ENCODE measurements at regions not wholly inside any gene's neighbourhood (a gene's known extent, or its start where the extent isn't known, plus 50 kb on each side); places are given as distances from the start of the nearest gene placed in this dataset.

- no peaks in the 10 kb centered on the region for H3K27me3 ChIP-seq
- no peaks in the 10 kb centered on the region for H3K9me3 ChIP-seq
- DNase-seq (no peak), ATAC-seq (no peak)
- no peaks in the 10 kb centered on the region for H3K36me3 ChIP-seq (replicated peaks in 1 of 2; ENCODE audit: insufficient read depth in 1 of 2, low read depth in 2 of 2)
- no peak overlapping the region for H3K27ac ChIP-seq
- no peak overlapping the region for H3K4me3 ChIP-seq
- 46 to 51% methylated on average over 5 of the region's 5 CpGs for WGBS, 2 donors
- intact Hi-C loops (cut with DNase I) = no loop called here
- TF ChIP-seq POLR2A (IDR thresholded peaks at IDR 0.05) (no peak), CTCF (IDR thresholded peaks at IDR 0.05) (no peak)
- H3K4me1 ChIP-seq = no peaks in the 10 kb centered on the region
Measured at GRCh38 chr7:94060752-94061151, 56.6 kb upstream of the BET1 start.

GRCh38 chr7:94061326-94061725 is 57.2 kb upstream of the BET1 start:
- Histone ChIP-seq H3K9me3 (no peaks in the 10 kb centered on the region), H3K27me3 (no peaks in the 10 kb centered on the region), H3K36me3 (replicated peaks in 1 of 2; ENCODE audit: insufficient read depth in 1 of 2, low read depth in 2 of 2) (no peaks in the 10 kb centered on the region), H3K4me3 (no peak overlapping the region), H3K27ac (no peak overlapping the region), H3K4me1 (no peaks in the 10 kb centered on the region)
- 55 to 56% methylated on average over 3 of the region's 3 CpGs for WGBS, 2 donors
- no peak for DNase-seq
- TF ChIP-seq CTCF (IDR thresholded peaks at IDR 0.05) (no peak), POLR2A (IDR thresholded peaks at IDR 0.05) (no peak)
- intact Hi-C loops (cut with DNase I) = no loop called here
- ATAC-seq = no peak

GRCh38 chr7:94062372-94062771 is 58.2 kb upstream of the BET1 start:
- Histone ChIP-seq H3K4me1 (no peaks in the 10 kb centered on the region), H3K9me3 (no peaks in the 10 kb centered on the region), H3K36me3 (replicated peaks in 1 of 2; ENCODE audit: insufficient read depth in 1 of 2, low read depth in 2 of 2) (no peaks in the 10 kb centered on the region), H3K27ac (no peak overlapping the region), H3K4me3 (no peak overlapping the region), H3K27me3 (no peaks in the 10 kb centered on the region)
- no peak for DNase-seq
- TF ChIP-seq CTCF (IDR thresholded peaks at IDR 0.05) (no peak), POLR2A (IDR thresholded peaks at IDR 0.05) (no peak)
- ATAC-seq = no peak
- 73 to 74% methylated on average over 3 of the region's 3 CpGs for WGBS, 2 donors
- intact Hi-C loops (cut with DNase I) = no loop called here

GRCh38 chr7:94064541-94065191 is 60.5 kb upstream of the BET1 start:
- WGBS, 2 donors = 44 to 47% methylated on average over 4 of the region's 4 CpGs
- H3K9me3 ChIP-seq = no peaks in the 10 kb centered on the region

More at GRCh38 chr7:94064541-94065191, 60.5 kb upstream of the BET1 start:
- no peaks in the 10 kb centered on the region for H3K36me3 ChIP-seq (replicated peaks in 1 of 2; ENCODE audit: insufficient read depth in 1 of 2, low read depth in 2 of 2)
- no peak overlapping the region for H3K27ac ChIP-seq
- intact Hi-C loops (cut with DNase I) = no loop called here
- no peak for ATAC-seq
- no peak overlapping the region for H3K4me3 ChIP-seq
- H3K4me1 ChIP-seq = no peaks in the 10 kb centered on the region
- TF ChIP-seq POLR2A (IDR thresholded peaks at IDR 0.05) = no peak
- TF ChIP-seq CTCF (IDR thresholded peaks at IDR 0.05) = no peak
- H3K27me3 ChIP-seq = no peaks in the 10 kb centered on the region
- DNase-seq = no peak
